HG02852 (cell line): ENCODE measurements at regions not wholly inside any gene's neighbourhood (a gene's known extent, or its start where the extent isn't known, plus 50 kb on each side); places are given as distances from the start of the nearest gene placed in this dataset.
"Not testable (repeated sequence)": the region's sequence is repeated elsewhere in the genome, so short reads cannot be mapped to it uniquely, and the experiment has no call there.

Experiments used
- ATAC-seq: cut with Tn5 transposase; IDR thresholded peaks from one replicate; pipeline ENCODE4 v1.9.1; 2021; ENCODE audit warnings: mild to moderate bottlenecking, moderate library complexity; ENCODE audit not compliant: unreplicated experiment

GRCh38 chr18:59057493-59057795 is 82.2 kb upstream of the SEC11C start:
- ATAC-seq, result no peak

- no peak for ATAC-seq
Observed at GRCh38 chr18:59057969-59058368, 81.7 kb upstream of the SEC11C start.

- ATAC-seq, result no peak
Observed at GRCh38 chr18:59059140-59059539, 80.5 kb upstream of the SEC11C start.

- no peak for ATAC-seq
Observed at GRCh38 chr18:59060551-59060950, 79.1 kb upstream of the SEC11C start.

- ATAC-seq, result peak; percentile 52
Observed at GRCh38 chr18:59061914-59062642, 77.6 kb upstream of the SEC11C start.

GRCh38 chr18:59062643-59063006 is 77.1 kb upstream of the SEC11C start:
- peak; percentile 55 for ATAC-seq

GRCh38 chr18:59063300-59063906 is 76.3 kb upstream of the SEC11C start:
- no peak for ATAC-seq

- ATAC-seq, result no peak
Observed at GRCh38 chr18:59063912-59064311, 75.8 kb upstream of the SEC11C start.

- ATAC-seq, result no peak
Observed at GRCh38 chr18:59065684-59066083, 74.0 kb upstream of the SEC11C start.

- ATAC-seq, result no peak
Observed at GRCh38 chr18:59067873-59068272, 71.8 kb upstream of the SEC11C start.

GRCh38 chr18:59068276-59069071 is 71.2 kb upstream of the SEC11C start:
- ATAC-seq, result no peak

GRCh38 chr18:59070181-59070912 is 69.3 kb upstream of the SEC11C start:
- ATAC-seq, result peak; percentile 75

GRCh38 chr18:59072727-59073421 is 66.8 kb upstream of the SEC11C start:
- ATAC-seq, result no peak

GRCh38 chr18:59075923-59076322 is 63.8 kb upstream of the SEC11C start:
- no peak for ATAC-seq

GRCh38 chr18:59079264-59079663 is 60.4 kb upstream of the SEC11C start:
- no peak for ATAC-seq

- ATAC-seq, result not testable (repeated sequence)
Observed at GRCh38 chr18:59079687-59080501, 59.8 kb upstream of the SEC11C start.

GRCh38 chr18:59083136-59083818 is 56.4 kb upstream of the SEC11C start:
- ATAC-seq, result no peak

- no peak for ATAC-seq
Observed at GRCh38 chr18:59085126-59085794, 54.4 kb upstream of the SEC11C start.

- ATAC-seq, result no peak
Observed at GRCh38 chr18:59085797-59086196, 53.9 kb upstream of the SEC11C start.
